ENCODE measurements at regions not wholly inside any gene's neighbourhood (a gene's known extent, or its start where the extent isn't known, plus 50 kb on each side); places are given as distances from the start of the nearest gene placed in this dataset.
"Not testable (repeated sequence)": the region's sequence is repeated elsewhere in the genome, so short reads cannot be mapped to it uniquely, and the experiment has no call there.

DNA sequence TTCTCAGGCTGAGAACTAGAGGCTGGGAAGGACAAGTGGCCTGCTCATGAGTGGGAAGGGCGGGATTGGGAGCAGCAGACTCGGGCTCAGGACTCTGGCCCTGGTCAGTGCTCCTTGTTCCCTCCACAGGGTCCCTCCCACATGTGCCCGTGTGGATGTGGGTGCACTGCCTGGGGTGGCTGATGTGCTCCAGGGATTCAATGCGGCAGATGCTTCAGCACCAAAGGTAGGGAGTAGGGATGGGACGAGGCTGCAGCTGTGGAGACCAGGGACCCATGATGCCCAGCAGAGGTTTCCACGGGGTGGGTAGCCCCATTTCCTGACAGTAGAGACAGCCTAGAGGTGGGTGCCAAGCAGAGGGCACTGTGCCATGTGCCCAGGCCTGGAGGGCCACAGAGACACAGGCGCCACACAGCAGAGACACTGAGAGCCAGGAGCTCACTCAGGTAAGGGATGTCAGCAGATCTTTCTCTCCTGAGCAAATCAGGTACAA is 89.5 kb downstream of the GGTLC2 start:
- Histone ChIP-seq H3K4me3 (ENCODE audit: low read depth, low read length) (no peak overlapping the region), H3K9me3 (ENCODE audit: control insufficient read depth, insufficient read depth, low read depth, low read length) (no peaks in the 10 kb centered on the region), H3K27ac (ENCODE audit: extremely low read depth, low read depth, low read length) (no peak overlapping the region), H3K4me1 (ENCODE audit: control insufficient read depth, insufficient read depth, low read length) (no peaks in the 10 kb centered on the region), H3K36me3 (ENCODE audit: control insufficient read depth in 2 of 2, insufficient read depth in 1 of 2, low read length in 2 of 2) (no peaks in the 10 kb centered on the region)
- ChIA-PET POLR2A (no interaction called here), CTCF (interaction anchor here (0.8 to 1.8 kb wide), 3 partner anchors 20 to 208 kb away, joined by 3 to 6 read pairs (median 4); no protein-coding TSS in a partner anchor)
- TF ChIP-seq ZNF155 (tag by site-specific recombination; IDR thresholded peaks at IDR 0.05) (no peak), ZNF530 (tag by site-specific recombination; IDR thresholded peaks at IDR 0.05; ENCODE audit: low read depth) (no peak), ZFP41 (tag by site-specific recombination; IDR thresholded peaks at IDR 0.05; ENCODE audit: borderline replicate concordance) (no peak)
- TF ChIP-seq, protein P1, sequence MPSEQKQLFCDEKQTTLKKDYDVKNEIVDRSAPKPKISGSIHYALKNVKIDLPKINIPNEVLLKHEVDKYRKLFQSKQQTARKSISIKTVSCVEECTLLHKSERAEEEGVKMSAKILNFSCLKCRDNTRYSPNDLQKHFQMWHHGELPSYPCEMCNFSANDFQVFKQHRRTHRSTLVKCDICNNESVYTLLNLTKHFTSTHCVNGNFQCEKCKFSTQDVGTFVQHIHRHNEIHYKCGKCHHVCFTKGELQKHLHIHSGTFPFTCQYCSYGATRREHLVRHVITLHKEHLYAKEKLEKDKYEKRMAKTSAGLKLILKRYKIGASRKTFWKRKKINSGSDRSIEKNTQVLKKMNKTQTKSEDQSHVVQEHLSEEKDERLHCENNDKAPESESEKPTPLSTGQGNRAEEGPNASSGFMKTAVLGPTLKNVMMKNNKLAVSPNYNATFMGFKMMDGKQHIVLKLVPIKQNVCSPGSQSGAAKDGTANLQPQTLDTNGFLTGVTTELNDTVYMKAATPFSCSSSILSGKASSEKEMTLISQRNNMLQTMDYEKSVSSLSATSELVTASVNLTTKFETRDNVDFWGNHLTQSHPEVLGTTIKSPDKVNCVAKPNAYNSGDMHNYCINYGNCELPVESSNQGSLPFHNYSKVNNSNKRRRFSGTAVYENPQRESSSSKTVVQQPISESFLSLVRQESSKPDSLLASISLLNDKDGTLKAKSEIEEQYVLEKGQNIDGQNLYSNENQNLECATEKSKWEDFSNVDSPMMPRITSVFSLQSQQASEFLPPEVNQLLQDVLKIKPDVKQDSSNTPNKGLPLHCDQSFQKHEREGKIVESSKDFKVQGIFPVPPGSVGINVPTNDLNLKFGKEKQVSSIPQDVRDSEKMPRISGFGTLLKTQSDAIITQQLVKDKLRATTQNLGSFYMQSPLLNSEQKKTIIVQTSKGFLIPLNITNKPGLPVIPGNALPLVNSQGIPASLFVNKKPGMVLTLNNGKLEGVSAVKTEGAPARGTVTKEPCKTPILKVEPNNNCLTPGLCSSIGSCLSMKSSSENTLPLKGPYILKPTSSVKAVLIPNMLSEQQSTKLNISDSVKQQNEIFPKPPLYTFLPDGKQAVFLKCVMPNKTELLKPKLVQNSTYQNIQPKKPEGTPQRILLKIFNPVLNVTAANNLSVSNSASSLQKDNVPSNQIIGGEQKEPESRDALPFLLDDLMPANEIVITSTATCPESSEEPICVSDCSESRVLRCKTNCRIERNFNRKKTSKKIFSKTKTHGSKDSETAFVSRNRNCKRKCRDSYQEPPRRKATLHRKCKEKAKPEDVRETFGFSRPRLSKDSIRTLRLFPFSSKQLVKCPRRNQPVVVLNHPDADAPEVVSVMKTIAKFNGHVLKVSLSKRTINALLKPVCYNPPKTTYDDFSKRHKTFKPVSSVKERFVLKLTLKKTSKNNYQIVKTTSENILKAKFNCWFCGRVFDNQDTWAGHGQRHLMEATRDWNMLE (tag by site-specific recombination; conservative IDR thresholded peaks at IDR 0.05; ENCODE audit: low read depth): no peak
- TF ChIP-seq, protein P2, sequence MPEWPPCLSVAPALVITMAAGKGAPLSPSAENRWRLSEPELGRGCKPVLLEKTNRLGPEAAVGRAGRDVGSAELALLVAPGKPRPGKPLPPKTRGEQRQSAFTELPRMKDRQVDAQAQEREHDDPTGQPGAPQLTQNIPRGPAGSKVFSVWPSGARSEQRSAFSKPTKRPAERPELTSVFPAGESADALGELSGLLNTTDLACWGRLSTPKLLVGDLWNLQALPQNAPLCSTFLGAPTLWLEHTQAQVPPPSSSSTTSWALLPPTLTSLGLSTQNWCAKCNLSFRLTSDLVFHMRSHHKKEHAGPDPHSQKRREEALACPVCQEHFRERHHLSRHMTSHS (tag by site-specific recombination; IDR thresholded peaks at IDR 0.05): no peak

DNA sequence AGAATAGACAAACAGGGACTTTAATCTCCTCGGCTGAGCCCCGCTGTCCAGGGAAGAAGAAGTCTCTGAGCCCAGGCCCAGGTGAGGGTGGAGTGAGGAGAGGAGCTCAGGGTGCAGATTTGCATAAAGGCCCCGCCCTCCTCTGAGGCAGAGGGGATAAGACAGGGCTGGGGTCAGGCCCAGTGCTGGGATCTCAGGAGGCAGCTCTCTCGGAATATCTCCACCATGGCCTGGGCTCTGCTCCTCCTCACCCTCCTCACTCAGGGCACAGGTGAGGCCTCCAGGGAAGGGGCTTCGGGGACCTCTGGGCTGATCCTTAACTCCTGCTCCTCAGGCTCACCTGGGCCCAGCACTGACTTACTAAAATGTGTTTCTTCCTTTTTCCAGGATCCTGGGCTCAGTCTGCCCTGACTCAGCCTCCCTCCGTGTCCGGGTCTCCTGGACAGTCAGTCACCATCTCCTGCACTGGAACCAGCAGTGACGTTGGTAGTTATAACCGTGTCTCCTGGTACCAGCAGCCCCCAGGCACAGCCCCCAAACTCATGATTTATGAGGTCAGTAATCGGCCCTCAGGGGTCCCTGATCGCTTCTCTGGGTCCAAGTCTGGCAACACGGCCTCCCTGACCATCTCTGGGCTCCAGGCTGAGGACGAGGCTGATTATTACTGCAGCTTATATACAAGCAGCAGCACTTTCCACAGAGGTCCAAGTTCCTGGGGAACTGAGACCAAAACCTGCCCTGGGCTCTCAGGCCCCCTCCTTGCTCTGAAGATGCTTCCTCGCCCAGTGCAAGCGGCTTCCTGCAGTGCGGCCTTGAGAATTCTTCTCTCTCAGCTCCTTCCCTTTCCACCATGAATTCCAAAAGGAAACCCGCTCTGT is 90.2 kb downstream of the GGTLC2 start:
- H3K36me3 ChIP-seq (ENCODE audit: control insufficient read depth in 2 of 2, insufficient read depth in 1 of 2, low read length in 2 of 2); H3K4me1 ChIP-seq (ENCODE audit: control insufficient read depth, insufficient read depth, low read length); H3K27ac ChIP-seq (ENCODE audit: extremely low read depth, low read depth, low read length); H3K9me3 ChIP-seq (ENCODE audit: control insufficient read depth, insufficient read depth, low read depth, low read length); H3K4me3 ChIP-seq (ENCODE audit: low read depth, low read length); POLR2A ChIA-PET: not testable (repeated sequence)
- CTCF ChIA-PET: interaction anchor here (0.7 to 3.2 kb wide), 5 partner anchors 11 to 226 kb away, joined by 3 to 16 read pairs (median 4); partner anchors contain the start of gene ZNF280B

DNA sequence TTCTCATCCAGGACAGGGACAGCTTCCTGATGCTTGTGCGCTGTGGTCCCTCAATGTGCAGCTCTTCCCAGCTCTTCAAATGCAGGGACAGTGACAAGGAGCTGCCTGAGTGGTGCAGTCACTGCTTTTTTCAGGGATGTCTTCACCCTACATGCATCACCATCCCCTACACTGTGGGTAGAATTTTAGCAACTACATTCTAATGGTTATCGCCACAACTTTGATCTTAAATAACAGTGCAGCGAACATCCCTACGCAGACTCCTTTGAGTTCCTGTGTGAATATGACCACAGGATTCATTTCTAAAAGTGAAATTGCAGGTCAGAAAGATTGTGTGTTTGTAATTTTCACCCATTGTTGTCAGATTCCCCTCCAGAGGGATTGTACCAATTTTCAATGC is 90.9 kb downstream of the GGTLC2 start:
- H3K36me3 ChIP-seq (ENCODE audit: control insufficient read depth in 2 of 2, insufficient read depth in 1 of 2, low read length in 2 of 2); H3K4me1 ChIP-seq (ENCODE audit: control insufficient read depth, insufficient read depth, low read length); H3K9me3 ChIP-seq (ENCODE audit: control insufficient read depth, insufficient read depth, low read depth, low read length); H3K27ac ChIP-seq (ENCODE audit: extremely low read depth, low read depth, low read length); POLR2A ChIA-PET; H3K4me3 ChIP-seq (ENCODE audit: low read depth, low read length): not testable (repeated sequence)
- CTCF ChIA-PET: interaction anchor here (0.7 to 3.2 kb wide), 4 partner anchors 10 to 226 kb away, joined by 3 to 16 read pairs (median 8); partner anchors contain the start of gene ZNF280B

DNA sequence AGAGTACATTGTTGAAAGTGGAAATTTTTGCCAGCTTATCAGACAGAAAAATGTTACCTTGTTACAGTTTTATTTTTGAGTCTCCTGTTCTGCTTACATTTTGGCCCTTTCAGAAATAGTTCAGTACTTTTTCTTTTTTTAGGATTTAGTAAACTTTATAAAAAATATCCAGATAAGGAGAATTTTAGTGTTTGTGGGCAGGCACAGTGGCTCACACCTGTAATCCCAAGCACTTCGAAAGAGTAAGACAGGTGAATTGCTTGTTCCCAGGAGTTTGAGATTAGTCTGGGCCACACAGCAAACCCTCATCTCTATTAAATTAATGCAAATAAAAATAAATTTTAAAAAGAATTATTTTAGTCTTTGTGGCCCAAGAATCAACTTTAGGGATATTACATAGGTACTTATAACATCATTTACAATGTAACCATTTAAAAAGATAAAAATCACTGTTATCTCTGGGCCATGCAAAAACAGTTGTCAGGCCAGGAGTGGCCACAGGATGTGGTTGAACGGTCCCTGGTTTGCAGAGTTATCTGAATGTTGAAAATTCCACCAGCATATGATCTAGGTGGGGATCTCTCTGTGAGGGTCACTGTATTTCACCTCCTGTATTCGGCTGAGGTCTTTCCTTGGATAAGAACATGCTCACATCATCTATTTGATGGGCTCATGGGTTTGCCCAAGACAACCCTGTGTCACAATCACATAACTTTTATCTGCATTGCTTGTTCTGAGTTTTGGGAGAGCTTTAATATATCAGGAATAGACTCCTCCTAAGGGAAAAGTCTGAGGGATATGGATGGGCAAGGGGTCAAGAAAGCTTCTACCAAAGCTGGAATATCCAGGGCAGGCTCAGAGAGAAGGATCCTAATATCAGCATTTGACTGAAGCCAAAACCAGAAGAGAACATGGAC is 91.5 kb downstream of the GGTLC2 start:
- no peak overlapping the region for H3K27ac ChIP-seq (ENCODE audit: extremely low read depth, low read depth, low read length)
- H3K4me3 ChIP-seq (ENCODE audit: low read depth, low read length): no peak overlapping the region
- H3K36me3 ChIP-seq (ENCODE audit: control insufficient read depth in 2 of 2, insufficient read depth in 1 of 2, low read length in 2 of 2): no peaks in the 10 kb centered on the region
- ChIA-PET CTCF (interaction anchor here (0.6 to 4.2 kb wide), 10 partner anchors 9 to 227 kb away, joined by 3 to 21 read pairs (median 4); partner anchors contain the start of gene ZNF280B), POLR2A (no interaction called here)
- H3K4me1 ChIP-seq (ENCODE audit: control insufficient read depth, insufficient read depth, low read length): no peaks in the 10 kb centered on the region
- H3K9me3 ChIP-seq (ENCODE audit: control insufficient read depth, insufficient read depth, low read depth, low read length): no peaks in the 10 kb centered on the region
- TF ChIP-seq GLI2 (tag by site-specific recombination; IDR thresholded peaks at IDR 0.05; ENCODE audit: borderline replicate concordance, low read depth) (no peak), GLIS2 (tag by site-specific recombination; IDR thresholded peaks at IDR 0.05) (no peak), ZXDB (tag by site-specific recombination; IDR thresholded peaks at IDR 0.05) (no peak), SCRT2 (tag by site-specific recombination; IDR thresholded peaks at IDR 0.05) (no peak), TRIM28 (IDR thresholded peaks at IDR 0.05; ENCODE audit: borderline replicate concordance, low read length) (no peak)
- TF ChIP-seq, protein P3, sequence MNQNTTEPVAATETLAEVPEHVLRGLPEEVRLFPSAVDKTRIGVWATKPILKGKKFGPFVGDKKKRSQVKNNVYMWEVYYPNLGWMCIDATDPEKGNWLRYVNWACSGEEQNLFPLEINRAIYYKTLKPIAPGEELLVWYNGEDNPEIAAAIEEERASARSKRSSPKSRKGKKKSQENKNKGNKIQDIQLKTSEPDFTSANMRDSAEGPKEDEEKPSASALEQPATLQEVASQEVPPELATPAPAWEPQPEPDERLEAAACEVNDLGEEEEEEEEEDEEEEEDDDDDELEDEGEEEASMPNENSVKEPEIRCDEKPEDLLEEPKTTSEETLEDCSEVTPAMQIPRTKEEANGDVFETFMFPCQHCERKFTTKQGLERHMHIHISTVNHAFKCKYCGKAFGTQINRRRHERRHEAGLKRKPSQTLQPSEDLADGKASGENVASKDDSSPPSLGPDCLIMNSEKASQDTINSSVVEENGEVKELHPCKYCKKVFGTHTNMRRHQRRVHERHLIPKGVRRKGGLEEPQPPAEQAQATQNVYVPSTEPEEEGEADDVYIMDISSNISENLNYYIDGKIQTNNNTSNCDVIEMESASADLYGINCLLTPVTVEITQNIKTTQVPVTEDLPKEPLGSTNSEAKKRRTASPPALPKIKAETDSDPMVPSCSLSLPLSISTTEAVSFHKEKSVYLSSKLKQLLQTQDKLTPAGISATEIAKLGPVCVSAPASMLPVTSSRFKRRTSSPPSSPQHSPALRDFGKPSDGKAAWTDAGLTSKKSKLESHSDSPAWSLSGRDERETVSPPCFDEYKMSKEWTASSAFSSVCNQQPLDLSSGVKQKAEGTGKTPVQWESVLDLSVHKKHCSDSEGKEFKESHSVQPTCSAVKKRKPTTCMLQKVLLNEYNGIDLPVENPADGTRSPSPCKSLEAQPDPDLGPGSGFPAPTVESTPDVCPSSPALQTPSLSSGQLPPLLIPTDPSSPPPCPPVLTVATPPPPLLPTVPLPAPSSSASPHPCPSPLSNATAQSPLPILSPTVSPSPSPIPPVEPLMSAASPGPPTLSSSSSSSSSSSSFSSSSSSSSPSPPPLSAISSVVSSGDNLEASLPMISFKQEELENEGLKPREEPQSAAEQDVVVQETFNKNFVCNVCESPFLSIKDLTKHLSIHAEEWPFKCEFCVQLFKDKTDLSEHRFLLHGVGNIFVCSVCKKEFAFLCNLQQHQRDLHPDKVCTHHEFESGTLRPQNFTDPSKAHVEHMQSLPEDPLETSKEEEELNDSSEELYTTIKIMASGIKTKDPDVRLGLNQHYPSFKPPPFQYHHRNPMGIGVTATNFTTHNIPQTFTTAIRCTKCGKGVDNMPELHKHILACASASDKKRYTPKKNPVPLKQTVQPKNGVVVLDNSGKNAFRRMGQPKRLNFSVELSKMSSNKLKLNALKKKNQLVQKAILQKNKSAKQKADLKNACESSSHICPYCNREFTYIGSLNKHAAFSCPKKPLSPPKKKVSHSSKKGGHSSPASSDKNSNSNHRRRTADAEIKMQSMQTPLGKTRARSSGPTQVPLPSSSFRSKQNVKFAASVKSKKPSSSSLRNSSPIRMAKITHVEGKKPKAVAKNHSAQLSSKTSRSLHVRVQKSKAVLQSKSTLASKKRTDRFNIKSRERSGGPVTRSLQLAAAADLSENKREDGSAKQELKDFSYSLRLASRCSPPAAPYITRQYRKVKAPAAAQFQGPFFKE (tag by site-specific recombination; IDR thresholded peaks at IDR 0.05; ENCODE audit: borderline replicate concordance): no peak

Data from HEK293 (cell line).